A673 (cell line): ENCODE measurements at regions not wholly inside any gene's neighbourhood (a gene's known extent, or its start where the extent isn't known, plus 50 kb on each side); places are given as distances from the start of the nearest gene placed in this dataset.

Experiments
- EZH2 ChIP-seq: fragments of 200-600 bp; sonication (generic); IDR thresholded peaks from 2 replicates; pipeline ENCODE4 v1.6.1; 2017; ENCODE audit warnings: borderline replicate concordance, low read depth, mild to moderate bottlenecking, mixed read lengths, antibody characterized with exemption, low read length; ENCODE audit not compliant: poor library complexity, severe bottlenecking
- TF ChIP-seq, protein P1 (sequence below): fragments of 300-800, 200-600 bp; sonication (generic); conservative IDR thresholded peaks from 2 replicates; pipeline ENCODE4 v1.5.1; 2017; ENCODE audit warnings: low read depth, mild to moderate bottlenecking, antibody characterized with exemption, low read length, moderate library complexity, mixed read lengths

DNA sequence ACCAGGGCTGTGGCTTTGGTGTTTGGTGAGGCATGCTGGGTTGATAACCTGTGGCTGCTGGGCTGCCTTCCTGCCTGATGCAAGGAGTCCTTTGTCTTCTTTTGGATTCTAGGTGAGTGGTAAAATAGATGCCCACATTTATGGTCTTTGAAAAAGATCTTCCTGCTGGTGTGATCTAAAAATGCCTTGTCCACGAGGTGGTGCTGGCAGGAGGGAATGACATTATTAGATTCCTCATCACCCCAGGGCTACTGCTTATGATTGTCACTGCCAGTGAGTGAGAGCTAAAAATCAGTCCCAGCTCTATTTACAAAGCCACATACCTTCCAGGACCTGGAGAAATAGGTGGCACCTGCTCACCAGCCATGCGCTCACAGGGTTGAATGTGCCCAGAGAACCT is 355.5 kb upstream of the ROPN1 start:
- TF ChIP-seq, protein P1, sequence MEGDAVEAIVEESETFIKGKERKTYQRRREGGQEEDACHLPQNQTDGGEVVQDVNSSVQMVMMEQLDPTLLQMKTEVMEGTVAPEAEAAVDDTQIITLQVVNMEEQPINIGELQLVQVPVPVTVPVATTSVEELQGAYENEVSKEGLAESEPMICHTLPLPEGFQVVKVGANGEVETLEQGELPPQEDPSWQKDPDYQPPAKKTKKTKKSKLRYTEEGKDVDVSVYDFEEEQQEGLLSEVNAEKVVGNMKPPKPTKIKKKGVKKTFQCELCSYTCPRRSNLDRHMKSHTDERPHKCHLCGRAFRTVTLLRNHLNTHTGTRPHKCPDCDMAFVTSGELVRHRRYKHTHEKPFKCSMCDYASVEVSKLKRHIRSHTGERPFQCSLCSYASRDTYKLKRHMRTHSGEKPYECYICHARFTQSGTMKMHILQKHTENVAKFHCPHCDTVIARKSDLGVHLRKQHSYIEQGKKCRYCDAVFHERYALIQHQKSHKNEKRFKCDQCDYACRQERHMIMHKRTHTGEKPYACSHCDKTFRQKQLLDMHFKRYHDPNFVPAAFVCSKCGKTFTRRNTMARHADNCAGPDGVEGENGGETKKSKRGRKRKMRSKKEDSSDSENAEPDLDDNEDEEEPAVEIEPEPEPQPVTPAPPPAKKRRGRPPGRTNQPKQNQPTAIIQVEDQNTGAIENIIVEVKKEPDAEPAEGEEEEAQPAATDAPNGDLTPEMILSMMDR, result 0 out of 2 replicates have a peak, but pooled peaks have one; percentile 15
- no peak for TF ChIP-seq EZH2
